Effector memory CD8-positive, alpha-beta T cell (primary cell): ENCODE measurements at regions not wholly inside any gene's neighbourhood (a gene's known extent, or its start where the extent isn't known, plus 50 kb on each side); places are given as distances from the start of the nearest gene placed in this dataset.
A peak's percentile ranks its signal among the peaks of the same experiment; 100 is the strongest.
"Not testable (repeated sequence)": the region's sequence is repeated elsewhere in the genome, so short reads cannot be mapped to it uniquely, and the experiment has no call there.

ENCODE experiments used
- ATAC-seq: fragments of 150-1000 bp; cut with Tn5 transposase; replicated peaks from 2 replicates; pipeline ENCODE4 v1.10.0; 2021; ENCODE audit warnings: mild to moderate bottlenecking, moderate library complexity
- DNase-seq, 3 experiments: peaks; one replicate each; pipeline ENCODE4 v3.0.0; 2021
- H3K27ac Mint-ChIP-seq, 2 donors: one replicate each; pipeline ENCODE4 v1.8.0; 2022; ENCODE audit warnings: mild to moderate bottlenecking in 2 of 2, mixed read lengths in 2 of 2, moderate library complexity in 2 of 2
- H3K27me3 Mint-ChIP-seq, 2 donors: one replicate each; pipeline ENCODE4 v1.8.0; 2022; ENCODE audit warnings: mixed read lengths in 2 of 2
- H3K36me3 Mint-ChIP-seq: one replicate; pipeline ENCODE4 v1.8.0; 2022; ENCODE audit warnings: mild to moderate bottlenecking, moderate library complexity, mixed read lengths; ENCODE audit not compliant: insufficient read depth
- H3K4me1 Mint-ChIP-seq, 2 donors: one replicate each; pipeline ENCODE4 v1.8.0; 2022; ENCODE audit warnings: low read depth in 2 of 2, mixed read lengths in 2 of 2
- H3K4me3 Mint-ChIP-seq, 2 donors: one replicate each; pipeline ENCODE4 v1.8.0; 2022; ENCODE audit warnings: mild to moderate bottlenecking in 2 of 2, mixed read lengths in 2 of 2, moderate library complexity in 2 of 2
- H3K9me3 Mint-ChIP-seq, 2 donors: one replicate each; pipeline ENCODE4 v1.8.0; 2022; ENCODE audit warnings: mixed read lengths in 2 of 2

- no peak overlapping the region for H3K4me3 Mint-ChIP-seq
- peaks cover 4 to 6% of the 10 kb centered on the region in 2 donors for H3K4me1 Mint-ChIP-seq
- no peaks in the 10 kb centered on the region for H3K9me3 Mint-ChIP-seq
- no peaks in the 10 kb centered on the region for H3K27me3 Mint-ChIP-seq
- no peak for DNase-seq
- H3K36me3 Mint-ChIP-seq: no peaks in the 10 kb centered on the region
- no peak overlapping the region for H3K27ac Mint-ChIP-seq
- ATAC-seq: no peak
Measured at GRCh38 chr16:29320274-29320999, 86.1 kb downstream of the NPIPB11 start.

- Mint-ChIP-seq H3K36me3 (no peaks in the 10 kb centered on the region), H3K9me3 (no peaks in the 10 kb centered on the region), H3K27ac (no peak overlapping the region), H3K27me3 (no peaks in the 10 kb centered on the region), H3K4me1 (peaks cover 4 to 6% of the 10 kb centered on the region in 2 donors), H3K4me3 (no peak overlapping the region)
- DNase-seq (no peak), ATAC-seq (no peak)
Measured at GRCh38 chr16:29319726-29320125, 86.8 kb downstream of the NPIPB11 start.

- peak overlapping the region in 1 of 2 donors; percentile 62 for H3K27ac Mint-ChIP-seq
- H3K4me1 Mint-ChIP-seq, H3K36me3 Mint-ChIP-seq, H3K9me3 Mint-ChIP-seq, H3K4me3 Mint-ChIP-seq, DNase-seq, H3K27me3 Mint-ChIP-seq, ATAC-seq: not testable (repeated sequence)
Measured at GRCh38 chr16:29318561-29318968, 87.9 kb downstream of the NPIPB11 start.

GRCh38 chr16:29318037-29318436 is 88.5 kb downstream of the NPIPB11 start:
- Mint-ChIP-seq H3K27ac (no peak overlapping the region), H3K36me3 (no peaks in the 10 kb centered on the region)
- ATAC-seq: no peak

GRCh38 chr16:29317269-29317668 is 89.2 kb downstream of the NPIPB11 start:
- Mint-ChIP-seq H3K4me1 (peaks cover 3 to 4% of the 10 kb centered on the region in 2 donors), H3K27ac (no peak overlapping the region)

More at GRCh38 chr16:29318037-29318436, 88.5 kb downstream of the NPIPB11 start:
- Mint-ChIP-seq H3K9me3 (no peaks in the 10 kb centered on the region), H3K4me1 (peaks cover 3 to 4% of the 10 kb centered on the region in 2 donors), H3K27me3 (no peaks in the 10 kb centered on the region), H3K4me3 (no peak overlapping the region)
- DNase-seq: no peak

GRCh38 chr16:29316761-29317183 is 89.7 kb downstream of the NPIPB11 start:
- Mint-ChIP-seq H3K27ac (no peak overlapping the region), H3K36me3 (peaks cover 3% of the 10 kb centered on the region), H3K4me1 (peaks cover 3 to 4% of the 10 kb centered on the region in 2 donors), H3K27me3 (no peaks in the 10 kb centered on the region), H3K9me3 (no peaks in the 10 kb centered on the region), H3K4me3 (no peak overlapping the region)
- no peak for ATAC-seq
- no peak for DNase-seq

More at GRCh38 chr16:29317269-29317668, 89.2 kb downstream of the NPIPB11 start:
- Mint-ChIP-seq H3K27me3 (no peaks in the 10 kb centered on the region), H3K36me3 (peaks cover 3% of the 10 kb centered on the region), H3K9me3 (no peaks in the 10 kb centered on the region), H3K4me3 (no peak overlapping the region)
- DNase-seq: no peak
- ATAC-seq: no peak

GRCh38 chr16:29315916-29316517 is 90.5 kb downstream of the NPIPB11 start:
- no peak overlapping the region for H3K4me3 Mint-ChIP-seq
- no peaks in the 10 kb centered on the region for H3K9me3 Mint-ChIP-seq
- H3K4me1 Mint-ChIP-seq: peaks cover 3 to 4% of the 10 kb centered on the region in 2 donors
- no peak for ATAC-seq
- H3K36me3 Mint-ChIP-seq: peaks cover 3% of the 10 kb centered on the region
- no peaks in the 10 kb centered on the region for H3K27me3 Mint-ChIP-seq
- no peak overlapping the region for H3K27ac Mint-ChIP-seq
- DNase-seq: no peak

GRCh38 chr16:29315046-29315445 is 91.5 kb downstream of the NPIPB11 start:
- Mint-ChIP-seq H3K4me3 (no peak overlapping the region), H3K4me1 (peaks cover 3 to 4% of the 10 kb centered on the region in 2 donors), H3K27me3 (no peaks in the 10 kb centered on the region), H3K27ac (no peak overlapping the region), H3K9me3 (no peaks in the 10 kb centered on the region), H3K36me3 (peaks cover 3% of the 10 kb centered on the region)
- ATAC-seq (no peak), DNase-seq (no peak)

GRCh38 chr16:29314292-29314934 is 92.1 kb downstream of the NPIPB11 start:
- H3K27ac Mint-ChIP-seq: peak overlapping the region in 1 of 2 donors; percentile 63
- no peak for ATAC-seq
- H3K9me3 Mint-ChIP-seq: no peaks in the 10 kb centered on the region

GRCh38 chr16:29313559-29314048 is 92.9 kb downstream of the NPIPB11 start:
- H3K27ac Mint-ChIP-seq: peak overlapping the region in 1 of 2 donors; percentile 63
- H3K27me3 Mint-ChIP-seq: no peaks in the 10 kb centered on the region
- H3K9me3 Mint-ChIP-seq: no peaks in the 10 kb centered on the region
- H3K36me3 Mint-ChIP-seq: peaks cover 3% of the 10 kb centered on the region
- DNase-seq: no peak
- H3K4me3 Mint-ChIP-seq: no peak overlapping the region
- no peak for ATAC-seq
- peaks cover 3 to 4% of the 10 kb centered on the region in 2 donors for H3K4me1 Mint-ChIP-seq

More at GRCh38 chr16:29314292-29314934, 92.1 kb downstream of the NPIPB11 start:
- peaks cover 3 to 4% of the 10 kb centered on the region in 2 donors for H3K4me1 Mint-ChIP-seq
- no peak for DNase-seq
- H3K27me3 Mint-ChIP-seq: no peaks in the 10 kb centered on the region
- peaks cover 3% of the 10 kb centered on the region for H3K36me3 Mint-ChIP-seq
- H3K4me3 Mint-ChIP-seq: no peak overlapping the region

- Mint-ChIP-seq H3K27ac (no peak overlapping the region), H3K36me3 (peaks cover 3% of the 10 kb centered on the region), H3K4me1 (peaks cover 3 to 5% of the 10 kb centered on the region in 2 donors), H3K9me3 (no peaks in the 10 kb centered on the region), H3K4me3 (no peak overlapping the region), H3K27me3 (no peaks in the 10 kb centered on the region)
- DNase-seq (no peak), ATAC-seq (no peak)
Measured at GRCh38 chr16:29312835-29313558, 93.5 kb downstream of the NPIPB11 start.

- H3K27ac Mint-ChIP-seq: not testable (repeated sequence)
Measured at GRCh38 chr16:29312345-29312675, 94.2 kb downstream of the NPIPB11 start.

More at GRCh38 chr16:29312345-29312675, 94.2 kb downstream of the NPIPB11 start:
- H3K4me3 Mint-ChIP-seq, ATAC-seq, DNase-seq, H3K27me3 Mint-ChIP-seq, H3K9me3 Mint-ChIP-seq, H3K36me3 Mint-ChIP-seq: not testable (repeated sequence)
- peaks cover 6 to 12% of the 10 kb centered on the region in 2 donors for H3K4me1 Mint-ChIP-seq
